ENCODE measurements at regions not wholly inside any gene's neighbourhood (a gene's known extent, or its start where the extent isn't known, plus 50 kb on each side); places are given as distances from the start of the nearest gene placed in this dataset.
"Not testable (repeated sequence)": the region's sequence is repeated elsewhere in the genome, so short reads cannot be mapped to it uniquely, and the experiment has no call there.

- DNase-seq (ENCODE audit: low read depth in 2 of 2) = no peak
Measured at GRCh38 chr3:71998995-71999673, 214.2 kb upstream of the PROK2 start.

- no peak for DNase-seq (ENCODE audit: low read depth in 2 of 2)
Measured at GRCh38 chr3:71997066-71997653, 212.2 kb upstream of the PROK2 start.

- DNase-seq (ENCODE audit: low read depth in 2 of 2) = no peak
Measured at GRCh38 chr3:71994906-71995305, 210.0 kb upstream of the PROK2 start.

- no peak for DNase-seq (ENCODE audit: low read depth in 2 of 2)
Measured at GRCh38 chr3:71994203-71994602, 209.3 kb upstream of the PROK2 start.

GRCh38 chr3:71991681-71992080, 206.7 kb upstream of the PROK2 start:
- no peak for DNase-seq (ENCODE audit: low read depth in 2 of 2)

- DNase-seq (ENCODE audit: low read depth in 2 of 2) = no peak
Measured at GRCh38 chr3:71991046-71991445, 206.1 kb upstream of the PROK2 start.

- no peak for DNase-seq (ENCODE audit: low read depth in 2 of 2)
Measured at GRCh38 chr3:71990545-71990944, 205.6 kb upstream of the PROK2 start.

- no peak for DNase-seq (ENCODE audit: low read depth in 2 of 2)
Measured at GRCh38 chr3:71989165-71989564, 204.2 kb upstream of the PROK2 start.

- no peak for DNase-seq (ENCODE audit: low read depth in 2 of 2)
Measured at GRCh38 chr3:71987828-71988227, 202.9 kb upstream of the PROK2 start.

- no peak for DNase-seq (ENCODE audit: low read depth in 2 of 2)
Measured at GRCh38 chr3:71987089-71987735, 202.3 kb upstream of the PROK2 start.

- DNase-seq (ENCODE audit: low read depth in 2 of 2) = no peak
Measured at GRCh38 chr3:71986606-71987005, 201.7 kb upstream of the PROK2 start.

GRCh38 chr3:71984843-71985613, 200.1 kb upstream of the PROK2 start:
- DNase-seq (ENCODE audit: low read depth in 2 of 2) = no peak

GRCh38 chr3:71983694-71984093, 198.7 kb upstream of the PROK2 start:
- DNase-seq (ENCODE audit: low read depth in 2 of 2) = no peak

GRCh38 chr3:71982506-71983258, 197.7 kb upstream of the PROK2 start:
- DNase-seq (ENCODE audit: low read depth in 2 of 2) = not testable (repeated sequence)

GRCh38 chr3:71979175-71979574, 194.2 kb upstream of the PROK2 start:
- no peak for DNase-seq (ENCODE audit: low read depth in 2 of 2)

- DNase-seq (ENCODE audit: low read depth in 2 of 2) = no peak
Measured at GRCh38 chr3:71978150-71978721, 193.3 kb upstream of the PROK2 start.

- DNase-seq (ENCODE audit: low read depth in 2 of 2) = no peak
Measured at GRCh38 chr3:71977525-71977924, 192.6 kb upstream of the PROK2 start.

GRCh38 chr3:71975573-71975972, 190.6 kb upstream of the PROK2 start:
- DNase-seq (ENCODE audit: low read depth in 2 of 2) = no peak

GRCh38 chr3:71974786-71975185, 189.8 kb upstream of the PROK2 start:
- no peak for DNase-seq (ENCODE audit: low read depth in 2 of 2)

- no peak for DNase-seq (ENCODE audit: low read depth in 2 of 2)
Measured at GRCh38 chr3:71973274-71974030, 188.5 kb upstream of the PROK2 start.

- DNase-seq (ENCODE audit: low read depth in 2 of 2) = no peak
Measured at GRCh38 chr3:71972031-71972430, 187.1 kb upstream of the PROK2 start.
